Tibial artery (tissue), 4 donors: ENCODE measurements at regions not wholly inside any gene's neighbourhood (a gene's known extent, or its start where the extent isn't known, plus 50 kb on each side); places are given as distances from the start of the nearest gene placed in this dataset.

Experiments used
- DNase-seq, 2 donors: peaks; one replicate each; pipeline ENCODE4 v3.0.0-alpha.2; 2019
- H3K27ac ChIP-seq, 2 donors: fragments of 200-600 bp; sonication (generic) in 1 of 2; 1 replicate in 1 of 2; 2 replicates in 1 of 2; pipeline ENCODE4 v1.5.1; 2018 to 2019; ENCODE audit warnings: mild to moderate bottlenecking in 1 of 2
- H3K27me3 ChIP-seq, 2 donors: fragments of 200-600 bp; sonication (generic) in 1 of 2; one replicate each; pipeline versions ENCODE4 v1.5.1 to v1.6.0; 2016 to 2019
- H3K36me3 ChIP-seq, 3 donors: fragments of 200-600 bp; sonication (generic) in 2 of 3; one replicate each; pipeline ENCODE4 v1.5.1; 2016 to 2019; ENCODE audit warnings: mild to moderate bottlenecking in 2 of 3
- H3K4me1 ChIP-seq, 4 donors: fragments of 200-600 bp; sonication (generic) in 2 of 4; 1 replicate in 3 of 4; 2 replicates in 1 of 4; pipeline ENCODE4 v1.5.1; 2016 to 2019
- H3K4me3 ChIP-seq, 2 donors: fragments of 200-600 bp; sonication (generic) in 1 of 2; 1 replicate in 1 of 2; 2 replicates in 1 of 2; pipeline ENCODE4 v1.5.1; 2018 to 2019; ENCODE audit warnings: mild to moderate bottlenecking in 2 of 2
- H3K9me3 ChIP-seq, 3 donors: fragments of 200-600 bp; sonication (generic) in 1 of 3; one replicate each; pipeline ENCODE4 v1.5.1; 2016 to 2019
- intact Hi-C: fragments of 100-400 bp; cut with DNase I; formaldehyde crosslinking; loops from one replicate; pipeline ENCODE4 v1.15.0; 2023; ENCODE audit warnings: low total_unique reads
- TF ChIP-seq, protein P1 (sequence below), 2 experiments: fragments of 200-600 bp in 1 of 2; fragments of 450-650 bp in 1 of 2; IDR thresholded peaks; one replicate each; pipeline ENCODE4 v1.5.1; 2017 to 2019; ENCODE audit warnings: antibody characterized with exemption in 2 of 2, mild to moderate bottlenecking in 1 of 2, moderate library complexity in 1 of 2

DNA sequence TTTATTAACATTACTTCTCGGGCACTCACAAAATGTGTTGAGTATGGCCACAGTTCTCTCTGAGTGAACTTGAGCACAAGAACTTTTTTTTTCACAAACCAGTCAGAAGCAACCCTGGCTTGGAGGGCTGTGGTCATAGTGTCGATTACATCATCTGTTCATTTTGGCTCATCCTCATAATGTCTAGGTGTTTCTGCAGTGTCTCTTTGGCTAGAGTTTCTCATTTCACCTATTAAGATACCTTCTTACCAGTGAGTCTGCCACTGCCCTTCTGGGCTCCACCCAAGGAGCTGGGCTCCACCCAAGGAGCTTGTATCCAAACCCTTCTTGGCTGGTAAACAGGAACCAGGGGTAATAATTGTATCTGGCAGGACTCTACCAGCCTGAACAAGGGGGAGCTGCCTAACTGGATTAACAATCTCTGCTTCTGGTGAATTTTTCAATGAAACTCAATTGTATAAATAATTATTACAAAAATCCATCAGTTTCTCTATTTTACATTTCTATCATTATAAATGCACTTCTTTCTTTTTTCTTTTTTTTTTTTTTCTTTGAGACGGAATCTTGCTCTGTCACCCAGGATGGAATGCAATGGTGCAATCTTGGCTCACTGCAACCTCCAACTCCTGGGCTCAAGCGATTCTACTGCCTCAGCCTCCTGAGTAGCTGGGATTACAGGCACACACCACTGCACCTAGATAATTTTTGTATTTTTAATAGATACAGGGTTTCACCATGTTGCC lies 667.7 kb upstream of the SLIT2 start:
- Histone ChIP-seq H3K9me3 (no peaks in the 10 kb centered on the region), H3K4me3 (no peak overlapping the region), H3K27ac (no peak overlapping the region), H3K27me3 (no peaks in the 10 kb centered on the region), H3K4me1 (no peaks in the 10 kb centered on the region), H3K36me3 (no peaks in the 10 kb centered on the region)
- TF ChIP-seq, protein P1, sequence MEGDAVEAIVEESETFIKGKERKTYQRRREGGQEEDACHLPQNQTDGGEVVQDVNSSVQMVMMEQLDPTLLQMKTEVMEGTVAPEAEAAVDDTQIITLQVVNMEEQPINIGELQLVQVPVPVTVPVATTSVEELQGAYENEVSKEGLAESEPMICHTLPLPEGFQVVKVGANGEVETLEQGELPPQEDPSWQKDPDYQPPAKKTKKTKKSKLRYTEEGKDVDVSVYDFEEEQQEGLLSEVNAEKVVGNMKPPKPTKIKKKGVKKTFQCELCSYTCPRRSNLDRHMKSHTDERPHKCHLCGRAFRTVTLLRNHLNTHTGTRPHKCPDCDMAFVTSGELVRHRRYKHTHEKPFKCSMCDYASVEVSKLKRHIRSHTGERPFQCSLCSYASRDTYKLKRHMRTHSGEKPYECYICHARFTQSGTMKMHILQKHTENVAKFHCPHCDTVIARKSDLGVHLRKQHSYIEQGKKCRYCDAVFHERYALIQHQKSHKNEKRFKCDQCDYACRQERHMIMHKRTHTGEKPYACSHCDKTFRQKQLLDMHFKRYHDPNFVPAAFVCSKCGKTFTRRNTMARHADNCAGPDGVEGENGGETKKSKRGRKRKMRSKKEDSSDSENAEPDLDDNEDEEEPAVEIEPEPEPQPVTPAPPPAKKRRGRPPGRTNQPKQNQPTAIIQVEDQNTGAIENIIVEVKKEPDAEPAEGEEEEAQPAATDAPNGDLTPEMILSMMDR (IDR thresholded peaks at IDR 0.05): no peak
- DNase-seq: no peak
- intact Hi-C loops: no loop called here

DNA sequence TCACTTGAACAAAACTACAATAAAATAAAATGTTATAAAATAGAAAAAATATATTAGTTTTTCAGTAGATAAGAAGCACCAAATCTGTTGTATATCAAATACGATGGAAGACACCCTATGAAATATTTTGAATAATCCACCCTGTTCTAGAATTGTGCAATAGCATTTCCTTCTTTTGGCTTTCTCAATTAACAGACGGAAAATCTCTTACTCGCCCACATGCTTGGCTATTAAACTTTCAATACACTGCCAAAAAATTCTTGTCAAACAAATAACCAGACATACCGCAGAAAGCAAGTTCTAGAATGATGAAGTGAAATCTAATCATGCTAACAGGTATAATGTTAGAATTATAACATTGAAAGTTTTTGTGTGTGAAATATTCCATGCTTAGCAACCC lies 671.6 kb upstream of the SLIT2 start:
- Histone ChIP-seq H3K27me3 (no peaks in the 10 kb centered on the region), H3K4me3 (no peak overlapping the region), H3K9me3 (no peaks in the 10 kb centered on the region), H3K27ac (no peak overlapping the region), H3K4me1 (no peaks in the 10 kb centered on the region), H3K36me3 (no peaks in the 10 kb centered on the region)
- DNase-seq: no peak
- TF ChIP-seq, protein P1 (IDR thresholded peaks at IDR 0.05): no peak
- intact Hi-C loops: no loop called here

DNA sequence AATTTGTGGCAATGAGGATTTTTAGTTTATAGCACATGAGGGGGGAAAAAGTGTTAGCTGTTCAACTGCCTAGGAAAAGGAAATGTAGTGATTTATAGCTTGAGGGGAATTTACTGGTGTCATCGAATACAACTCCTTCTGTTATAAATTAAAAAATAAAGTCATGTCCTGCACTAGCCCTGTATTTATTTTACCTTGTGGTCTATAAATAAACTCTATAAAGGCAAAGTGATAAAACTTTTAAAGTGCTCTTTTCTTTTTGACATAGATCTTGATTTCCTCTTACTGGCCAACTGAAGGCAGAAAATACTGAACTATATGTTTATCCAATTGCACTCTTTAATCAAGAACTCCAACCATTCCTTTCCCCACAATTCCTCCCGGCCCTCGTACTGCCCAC lies 672.1 kb upstream of the SLIT2 start:
- intact Hi-C loops: no loop called here

DNA sequence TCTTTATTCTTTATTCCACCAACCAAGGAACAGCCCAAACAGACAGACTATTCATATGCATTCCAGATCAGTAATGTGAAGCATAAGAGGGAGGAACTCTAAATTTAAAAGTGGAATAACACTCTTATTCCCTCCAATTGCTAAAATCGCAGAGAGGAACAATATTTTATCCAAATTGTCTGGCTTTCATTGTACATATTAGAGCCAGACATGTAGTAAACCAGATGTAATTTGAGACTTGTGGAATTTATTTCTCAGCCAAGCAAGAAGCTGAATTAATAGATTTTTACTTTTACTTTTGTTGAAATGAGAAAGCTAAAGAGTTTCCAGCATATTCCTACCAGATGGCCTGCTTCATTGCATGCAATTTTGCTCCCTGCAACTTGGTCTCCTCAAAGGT lies 674.6 kb upstream of the SLIT2 start:
- Histone ChIP-seq H3K27me3 (no peaks in the 10 kb centered on the region), H3K36me3 (no peaks in the 10 kb centered on the region), H3K4me1 (no peaks in the 10 kb centered on the region), H3K27ac (no peak overlapping the region), H3K9me3 (no peaks in the 10 kb centered on the region), H3K4me3 (no peak overlapping the region)
- DNase-seq: no peak
- TF ChIP-seq, protein P1 (IDR thresholded peaks at IDR 0.05): no peak
- intact Hi-C loops: no loop called here

More for the DNA sequence above, 672.1 kb upstream of the SLIT2 start:
- H3K9me3 ChIP-seq: no peaks in the 10 kb centered on the region
- no peak for DNase-seq
- H3K27me3 ChIP-seq: no peaks in the 10 kb centered on the region
- H3K27ac ChIP-seq: no peak overlapping the region
- H3K4me3 ChIP-seq: no peak overlapping the region
- TF ChIP-seq, protein P1 (IDR thresholded peaks at IDR 0.05): no peak
- H3K4me1 ChIP-seq: no peaks in the 10 kb centered on the region
- no peaks in the 10 kb centered on the region for H3K36me3 ChIP-seq

DNA sequence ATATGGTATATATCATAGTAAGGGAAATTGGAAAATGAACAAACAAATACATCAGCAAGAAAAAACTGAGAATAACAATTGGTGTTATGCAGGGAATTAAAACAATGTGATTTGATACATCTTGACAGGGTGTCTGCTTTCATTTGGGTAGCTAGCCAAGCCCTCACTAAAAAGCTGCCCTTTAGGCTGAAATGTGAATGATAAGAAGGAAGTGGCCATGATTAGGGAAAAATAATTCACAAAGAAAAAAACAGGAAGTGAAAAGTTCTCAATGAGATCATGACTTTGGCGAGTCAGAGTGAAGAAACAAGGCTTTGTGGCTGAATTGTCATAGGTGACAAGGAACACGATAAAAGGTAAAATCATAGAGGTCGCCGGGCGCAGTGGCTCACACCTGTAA lies 675.8 kb upstream of the SLIT2 start:
- DNase-seq: no peak
- intact Hi-C loops: no loop called here
- H3K9me3 ChIP-seq: no peaks in the 10 kb centered on the region
- no peak overlapping the region for H3K4me3 ChIP-seq
- no peaks in the 10 kb centered on the region for H3K4me1 ChIP-seq
- H3K27me3 ChIP-seq: no peaks in the 10 kb centered on the region
- H3K27ac ChIP-seq: no peak overlapping the region
- TF ChIP-seq, protein P1 (IDR thresholded peaks at IDR 0.05): no peak
- no peaks in the 10 kb centered on the region for H3K36me3 ChIP-seq

DNA sequence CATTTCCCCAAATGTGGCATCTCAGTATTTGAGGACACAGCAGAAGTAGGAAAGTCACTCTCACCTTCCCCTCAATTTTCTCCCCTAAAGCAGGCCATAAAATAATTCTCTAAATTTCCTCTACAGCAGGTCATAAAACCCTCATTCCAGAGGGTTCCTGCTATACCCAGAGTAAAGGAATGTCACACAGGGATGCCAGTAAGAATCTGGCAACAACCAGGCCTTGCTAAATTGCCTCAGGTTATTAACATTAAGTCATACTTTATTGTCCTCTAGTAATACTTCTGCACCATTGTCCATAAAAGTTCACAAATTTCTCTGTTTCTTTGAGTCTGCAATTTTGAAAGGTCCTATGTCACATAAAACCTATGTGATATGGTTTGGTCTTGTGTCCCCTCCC lies 685.7 kb upstream of the SLIT2 start:
- intact Hi-C loops: no loop called here
- no peak overlapping the region for H3K4me3 ChIP-seq
- no peaks in the 10 kb centered on the region for H3K4me1 ChIP-seq
- TF ChIP-seq, protein P1 (IDR thresholded peaks at IDR 0.05): no peak
- DNase-seq: no peak
- H3K27me3 ChIP-seq: no peaks in the 10 kb centered on the region
- H3K36me3 ChIP-seq: no peaks in the 10 kb centered on the region
- no peaks in the 10 kb centered on the region for H3K9me3 ChIP-seq
- no peak overlapping the region for H3K27ac ChIP-seq
